HG03354 (cell line): ENCODE measurements at regions not wholly inside any gene's neighbourhood (a gene's known extent, or its start where the extent isn't known, plus 50 kb on each side); places are given as distances from the start of the nearest gene placed in this dataset.
"Not testable (repeated sequence)": the region's sequence is repeated elsewhere in the genome, so short reads cannot be mapped to it uniquely, and the experiment has no call there.

Source experiments
- ATAC-seq: cut with Tn5 transposase; IDR thresholded peaks from one replicate; pipeline ENCODE4 v1.9.1; 2021; ENCODE audit warnings: mild to moderate bottlenecking; ENCODE audit not compliant: unreplicated experiment, poor library complexity, severe bottlenecking

- no peak for ATAC-seq
These were observed 458.5 kb downstream of the RBFOX1 start for GRCh38 chr16:7791028-7791590.

GRCh38 chr16:7775072-7775488 is 442.4 kb downstream of the RBFOX1 start:
- no peak for ATAC-seq

GRCh38 chr16:7772722-7773121 is 440.1 kb downstream of the RBFOX1 start:
- ATAC-seq = no peak

GRCh38 chr16:7769091-7769490 is 436.4 kb downstream of the RBFOX1 start:
- ATAC-seq = not testable (repeated sequence)

GRCh38 chr16:7765079-7765550 is 432.5 kb downstream of the RBFOX1 start:
- no peak for ATAC-seq

GRCh38 chr16:7763111-7763510 is 430.5 kb downstream of the RBFOX1 start:
- no peak for ATAC-seq
